HG02763 (cell line): ENCODE measurements at regions not wholly inside any gene's neighbourhood (a gene's known extent, or its start where the extent isn't known, plus 50 kb on each side); places are given as distances from the start of the nearest gene placed in this dataset.

Experiments
- ATAC-seq: cut with Tn5 transposase; IDR thresholded peaks from one replicate; pipeline ENCODE4 v1.9.1; 2021; ENCODE audit warnings: mild to moderate bottlenecking, moderate library complexity; ENCODE audit not compliant: unreplicated experiment

DNA sequence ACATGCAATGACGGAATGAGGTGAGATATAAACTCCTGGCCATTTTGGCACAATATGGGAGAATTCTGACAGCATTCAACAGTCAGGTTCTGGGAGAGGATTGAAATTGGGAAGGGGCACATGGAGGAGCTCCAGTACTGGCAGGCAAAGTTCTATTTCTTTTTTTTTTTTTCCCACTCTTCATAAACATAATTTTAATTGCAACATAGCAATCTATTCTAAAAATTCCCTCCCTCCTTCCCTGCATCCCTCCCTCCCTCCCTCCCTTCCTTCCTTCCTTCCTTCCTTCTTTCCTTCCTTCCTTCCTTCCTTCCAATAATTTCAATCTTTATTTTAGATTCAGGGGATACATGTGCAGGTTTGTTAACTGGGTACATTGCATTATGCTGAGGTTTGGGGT is 93.2 kb downstream of the PTCSC3 start:
- ATAC-seq = no peak

DNA sequence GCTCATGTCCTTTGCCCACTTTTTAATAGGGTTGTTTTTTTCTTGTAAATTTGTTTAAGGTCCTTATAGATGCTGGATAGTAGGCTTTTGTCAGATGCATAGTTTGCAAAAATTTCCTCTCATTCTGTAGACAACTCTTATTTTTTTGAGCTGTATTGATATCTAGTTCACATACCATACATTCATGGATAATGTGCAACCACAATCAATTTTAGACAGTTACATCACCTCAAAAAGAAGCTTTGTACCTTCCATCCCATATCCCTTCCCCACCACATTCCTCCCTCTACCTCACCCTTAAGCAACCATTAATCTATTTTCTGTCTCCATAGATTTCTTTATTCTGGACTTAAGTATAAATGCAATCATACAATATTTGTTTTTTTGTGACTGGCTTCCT is 98.4 kb downstream of the PTCSC3 start:
- no peak for ATAC-seq

- no peak for ATAC-seq
Observed at GRCh38 chr14:36076197-36076596, 100.3 kb downstream of the PTCSC3 start.

DNA sequence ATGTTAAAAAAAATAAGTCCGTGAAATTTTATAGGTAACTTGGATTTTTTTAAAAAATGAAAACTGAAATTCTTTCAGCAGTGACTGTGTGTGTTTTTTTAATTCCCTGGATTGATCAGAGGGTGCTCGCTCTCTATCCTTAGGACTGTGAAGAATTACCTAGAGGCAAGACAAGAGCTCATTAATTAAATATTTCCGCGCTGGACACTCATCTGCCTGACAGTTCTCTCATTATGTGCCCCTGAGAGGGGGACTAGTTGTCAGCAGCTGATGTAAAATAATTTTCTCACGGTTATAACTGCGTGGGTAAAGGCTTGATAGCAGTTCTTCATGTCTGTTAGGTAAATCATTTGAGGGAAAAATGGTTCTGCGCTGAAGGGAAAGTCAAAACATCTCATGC is 101.3 kb downstream of the PTCSC3 start:
- no peak for ATAC-seq

DNA sequence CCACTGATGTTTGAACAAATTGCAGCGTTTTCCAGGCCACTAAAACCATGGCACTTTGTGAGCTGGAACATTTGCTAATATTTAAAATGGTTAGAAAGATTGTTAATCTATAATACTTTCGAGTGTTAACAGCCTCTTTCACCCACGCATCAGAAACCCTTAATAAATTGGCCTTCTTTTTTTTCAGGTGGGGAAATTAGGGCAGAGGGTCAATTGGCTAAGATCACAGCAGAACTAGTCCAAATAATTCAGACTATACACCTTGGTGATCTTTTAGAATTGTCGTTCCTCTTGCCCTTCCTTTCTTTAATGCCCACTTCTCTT is 105.8 kb downstream of the PTCSC3 start:
- ATAC-seq = no peak

GRCh38 chr14:36070031-36070719 is 106.3 kb downstream of the PTCSC3 start:
- ATAC-seq = peak; percentile 54

DNA sequence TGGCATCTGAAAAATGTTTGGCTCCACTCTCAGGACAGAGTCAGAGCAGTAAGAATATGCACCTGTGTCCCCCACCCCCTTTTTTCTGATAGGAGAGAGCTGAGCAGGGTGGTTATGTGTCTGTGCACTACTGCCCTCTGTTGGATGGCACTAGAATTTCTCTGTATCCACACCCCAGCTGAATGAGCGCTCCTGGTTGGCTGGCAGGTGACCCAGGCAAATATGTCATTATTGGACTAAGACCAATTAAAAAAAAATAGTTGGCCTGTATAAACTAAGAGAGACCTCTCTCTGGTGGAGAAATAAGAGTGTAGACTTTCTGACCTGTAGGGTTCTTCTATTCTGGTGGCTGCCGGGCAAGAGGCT is 107.0 kb downstream of the PTCSC3 start:
- ATAC-seq = no peak

DNA sequence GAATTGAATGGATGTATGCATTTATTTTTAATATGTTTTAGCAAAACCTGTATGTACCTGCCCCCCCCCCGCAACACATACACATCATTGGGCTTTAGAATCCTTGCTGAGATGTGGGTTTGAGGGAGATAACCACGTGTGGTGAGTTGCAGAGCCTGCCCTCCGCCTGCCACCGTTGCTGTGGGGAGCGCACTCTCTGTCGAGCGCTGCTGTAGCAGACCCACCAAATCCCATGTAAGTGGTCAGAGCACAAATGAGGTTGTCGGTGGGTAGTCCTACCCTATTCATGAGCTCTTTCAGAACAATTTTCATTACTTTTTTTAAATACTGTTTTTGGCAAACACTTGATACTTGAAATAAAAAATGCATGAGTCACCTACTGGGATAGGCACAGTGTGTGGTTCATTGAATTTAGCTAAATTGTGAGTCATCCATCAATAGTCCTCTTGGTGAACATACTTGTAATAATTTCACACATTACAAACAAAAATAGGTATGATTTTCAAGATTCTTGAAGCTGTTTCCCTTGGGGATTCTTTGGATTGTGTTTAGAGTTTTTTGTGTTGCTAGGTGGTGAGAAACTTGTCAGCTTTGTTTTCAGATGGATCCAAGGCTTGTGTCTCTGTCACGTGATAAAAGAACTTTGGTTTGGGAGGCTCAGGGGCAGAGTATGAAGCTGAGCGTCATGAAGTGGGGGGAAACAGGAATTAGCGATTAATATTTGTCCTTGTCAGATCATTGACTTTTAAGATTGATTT is 107.6 kb downstream of the PTCSC3 start:
- no peak for ATAC-seq

DNA sequence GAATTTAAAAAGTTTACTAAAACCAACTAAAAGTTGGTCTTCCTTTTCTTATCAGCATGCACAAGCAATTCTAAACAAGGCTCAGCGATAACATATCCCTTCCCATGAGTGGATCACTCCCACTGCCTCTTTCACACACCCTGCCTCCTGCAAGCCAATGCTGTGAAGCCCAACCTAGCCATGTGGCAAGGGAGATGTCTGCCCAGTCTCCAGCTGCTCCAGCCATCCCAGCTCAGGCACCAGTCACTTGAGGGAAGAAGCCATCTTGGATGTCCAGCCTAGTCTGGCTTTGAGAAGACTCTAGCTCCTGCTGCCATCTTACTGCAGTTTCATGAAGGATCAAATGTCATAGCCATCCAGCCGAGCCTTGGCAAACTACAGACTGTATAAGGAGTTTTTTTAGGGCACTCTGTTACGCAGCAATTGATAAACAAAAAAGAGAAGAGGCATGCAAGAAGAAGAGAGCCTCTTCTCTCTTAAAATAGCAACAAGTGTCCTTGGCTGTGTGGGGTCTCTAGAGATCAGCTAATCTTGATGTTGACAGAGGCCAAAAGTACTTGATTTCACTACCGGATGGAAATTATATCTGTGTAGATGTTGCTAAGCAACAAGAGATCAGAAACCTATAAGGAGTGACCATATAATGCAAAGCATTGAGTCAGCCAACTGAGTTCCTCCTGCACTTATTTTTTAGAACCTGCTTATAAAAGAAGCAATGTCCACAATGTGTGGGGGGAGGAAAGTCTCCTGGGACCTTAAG is 108.9 kb downstream of the PTCSC3 start:
- ATAC-seq = no peak

- ATAC-seq = no peak
Observed at GRCh38 chr14:36066636-36067035, 109.9 kb downstream of the PTCSC3 start.

DNA sequence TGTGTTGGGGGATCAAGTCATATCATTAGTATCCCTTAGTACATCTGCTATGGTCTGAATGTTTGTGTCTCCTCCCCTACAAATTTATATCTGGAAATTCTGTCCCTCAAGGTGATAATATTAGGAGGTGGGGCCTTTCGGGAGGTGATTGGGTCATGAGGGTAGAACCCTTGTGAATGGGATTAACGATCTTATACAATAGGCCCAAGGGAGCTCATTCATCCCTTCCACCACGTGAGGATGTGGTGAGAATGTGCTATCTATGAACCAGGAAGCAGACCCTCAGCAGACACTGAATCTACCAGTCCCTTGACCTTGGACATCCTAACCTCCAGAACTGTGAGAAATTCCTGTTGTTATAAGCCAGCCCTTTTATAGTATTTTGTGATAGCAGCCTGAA is 110.7 kb downstream of the PTCSC3 start:
- no peak for ATAC-seq

DNA sequence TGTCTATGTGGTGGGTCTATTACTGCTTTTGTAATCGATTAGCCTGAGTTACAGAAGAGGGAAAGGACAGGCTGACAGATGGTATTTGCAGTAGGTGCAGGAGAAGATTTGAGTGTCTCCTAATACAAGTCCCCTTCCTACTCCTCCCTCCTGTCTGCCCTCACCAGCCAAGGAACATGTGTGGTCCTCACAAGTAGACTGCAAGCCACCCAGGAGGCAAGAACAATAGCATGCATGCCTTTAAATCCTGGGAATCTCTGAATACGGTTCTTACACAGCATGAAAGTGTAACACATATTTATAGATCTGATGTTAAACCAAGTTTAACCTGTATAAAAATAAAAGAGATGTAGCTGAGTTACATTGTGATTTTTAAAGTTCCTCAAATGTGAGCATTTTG is 117.0 kb downstream of the PTCSC3 start:
- no peak for ATAC-seq

- ATAC-seq = no peak
Observed at GRCh38 chr14:36057452-36058116, 118.9 kb downstream of the PTCSC3 start.

GRCh38 chr14:36056845-36057244 is 119.7 kb downstream of the PTCSC3 start:
- no peak for ATAC-seq

DNA sequence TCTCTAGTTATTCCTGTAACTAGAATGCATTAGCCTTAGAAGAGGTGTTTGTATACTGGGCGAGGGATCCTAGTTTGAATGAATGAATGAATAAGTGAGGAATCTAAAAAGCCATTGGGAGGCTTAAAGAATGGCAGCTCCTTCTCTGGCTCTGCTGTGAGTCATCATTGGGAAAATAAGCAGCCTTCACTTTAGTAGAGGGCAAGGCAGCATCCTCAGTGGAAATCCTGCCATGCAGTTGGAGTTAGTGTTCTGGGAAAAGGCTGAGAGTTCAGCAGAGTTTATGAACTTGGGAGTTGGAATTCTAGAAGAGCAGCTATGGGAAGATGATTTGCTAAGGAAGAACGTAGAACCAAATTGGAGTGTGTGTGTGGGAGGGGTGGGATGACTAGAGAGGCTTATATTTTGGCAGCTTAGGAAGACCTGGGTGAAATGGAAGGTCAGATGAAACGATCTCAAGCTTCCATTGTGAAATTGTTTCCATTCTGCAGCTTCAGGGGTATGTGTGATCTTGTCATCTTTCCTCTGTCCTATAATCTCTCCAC is 120.8 kb downstream of the PTCSC3 start:
- no peak for ATAC-seq

DNA sequence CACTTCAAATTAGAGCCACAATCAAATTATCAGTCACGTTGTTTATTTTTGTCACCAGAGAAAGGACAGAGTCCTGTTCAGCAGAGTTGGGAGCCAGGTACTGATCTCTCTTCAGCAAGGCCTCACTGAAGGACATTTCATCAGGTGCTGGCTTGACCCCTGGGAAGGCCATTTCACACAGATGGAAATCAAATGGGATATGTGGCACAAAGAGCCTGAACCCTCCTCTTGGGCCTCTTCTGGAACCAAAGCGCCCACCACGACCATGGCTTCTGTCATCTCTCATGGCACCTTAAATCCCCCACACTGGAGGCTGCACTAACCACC is 121.5 kb downstream of the PTCSC3 start:
- ATAC-seq = no peak

DNA sequence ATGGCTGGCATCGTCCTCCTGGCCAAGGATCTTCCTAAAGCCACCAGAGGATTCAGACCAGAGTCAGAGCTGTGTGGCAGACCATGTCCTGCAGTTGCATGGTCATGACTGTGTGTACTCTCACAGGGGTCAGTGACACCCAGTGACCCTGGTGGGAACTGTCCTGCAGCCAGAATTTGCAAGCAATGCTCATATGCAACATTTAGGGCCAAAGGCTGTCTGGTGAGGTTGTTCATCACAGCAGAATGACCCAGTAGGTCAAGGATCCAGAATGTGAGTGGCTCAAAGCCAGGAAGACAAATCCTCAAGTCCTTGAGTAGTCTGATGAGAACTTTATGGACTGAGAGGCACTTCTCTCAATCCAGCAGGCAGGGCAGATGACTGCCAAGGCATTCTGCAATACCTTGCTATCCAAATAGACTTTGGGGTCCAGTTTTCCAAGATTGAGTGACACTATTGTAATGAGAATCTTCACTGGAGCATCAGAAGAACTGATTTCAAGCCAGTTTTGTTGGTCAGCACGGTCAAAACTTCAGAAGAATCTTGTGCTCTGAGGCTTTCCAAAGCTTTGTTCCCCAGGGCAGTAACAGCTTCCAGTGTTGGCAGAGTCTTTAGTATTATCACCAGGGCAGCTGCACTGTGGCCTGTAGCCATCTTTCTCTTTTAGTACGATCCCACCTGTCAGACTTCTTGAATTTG is 122.0 kb downstream of the PTCSC3 start:
- no peak for ATAC-seq

GRCh38 chr14:36052681-36053080 is 123.8 kb downstream of the PTCSC3 start:
- no peak for ATAC-seq

DNA sequence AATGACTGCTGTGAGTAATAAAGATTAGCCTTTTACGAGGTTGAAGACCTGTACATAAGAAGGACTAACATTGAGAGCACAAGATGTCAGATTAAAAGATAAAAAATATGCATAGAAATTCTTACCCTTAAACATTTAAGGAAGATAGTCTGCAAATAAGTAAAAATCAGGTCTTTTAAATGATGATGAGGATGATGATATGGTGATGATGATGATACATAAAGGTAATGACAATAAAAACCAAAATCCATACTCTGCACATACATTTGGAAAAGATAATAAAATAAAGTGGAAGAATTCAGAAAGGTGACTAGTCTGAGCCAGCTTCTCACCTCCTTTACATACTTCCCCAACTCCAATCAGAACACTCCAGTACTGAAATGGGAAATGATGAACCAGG is 124.5 kb downstream of the PTCSC3 start:
- ATAC-seq = no peak

GRCh38 chr14:36048667-36049066 is 127.9 kb downstream of the PTCSC3 start:
- no peak for ATAC-seq

DNA sequence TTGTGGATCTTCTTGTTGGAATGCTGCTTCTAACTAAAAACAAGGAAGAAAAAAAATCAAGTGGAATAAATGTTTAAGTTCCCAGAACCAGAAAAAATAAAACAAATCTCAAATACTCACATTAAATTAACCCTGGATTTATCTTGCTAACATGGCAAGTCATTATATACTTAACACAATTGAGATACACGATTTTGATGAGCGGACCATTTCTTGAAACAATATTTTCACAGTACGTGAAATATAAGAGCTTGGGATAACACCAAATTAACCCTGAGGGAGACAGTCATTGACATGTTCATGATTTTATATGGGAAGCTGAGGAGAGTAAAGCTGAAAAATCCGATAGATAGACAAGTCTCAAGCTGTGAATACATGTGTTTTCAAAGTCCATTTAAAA is 128.6 kb downstream of the PTCSC3 start:
- ATAC-seq = no peak
